IMR-90 (cell line): ENCODE measurements at regions not wholly inside any gene's neighbourhood (a gene's known extent, or its start where the extent isn't known, plus 50 kb on each side); places are given as distances from the start of the nearest gene placed in this dataset.

Experiments
- FOS ChIP-seq: fragments of 150-350 bp; IDR thresholded peaks from 2 replicates; pipeline ENCODE4 v1.6.1; 2016; ENCODE audit warnings: low read depth, low read length
- MAZ ChIP-seq: IDR thresholded peaks from 2 replicates; pipeline ENCODE4 v1.6.1; 2012; ENCODE audit warnings: low read depth, mild to moderate bottlenecking, low read length, improper control_type of control experiment, moderate library complexity, borderline replicate concordance
- POLR2A ChIP-seq: IDR thresholded peaks from 2 replicates; pipeline ENCODE4 v1.6.1; 2012; ENCODE audit warnings: mild to moderate bottlenecking, low read depth, low read length
- SMC3 ChIP-seq: fragments of 150-350 bp; IDR thresholded peaks from 2 replicates; pipeline ENCODE4 v1.6.1; 2016; ENCODE audit warnings: low read depth, mild to moderate bottlenecking, antibody characterized with exemption, low read length, moderate library complexity
- TF ChIP-seq, protein P1 (sequence below): conservative IDR thresholded peaks from 2 replicates; pipeline ENCODE4 v1.5.1; 2012; ENCODE audit warnings: mild to moderate bottlenecking, low read depth, low read length, improper control_type of control experiment

GRCh38 chr12:28742791-28743190 lies 406.3 kb upstream of the FAR2 start:
- TF ChIP-seq MAZ (no peak), SMC3 (no peak), FOS (no peak), POLR2A (no peak)
- TF ChIP-seq, protein P1, sequence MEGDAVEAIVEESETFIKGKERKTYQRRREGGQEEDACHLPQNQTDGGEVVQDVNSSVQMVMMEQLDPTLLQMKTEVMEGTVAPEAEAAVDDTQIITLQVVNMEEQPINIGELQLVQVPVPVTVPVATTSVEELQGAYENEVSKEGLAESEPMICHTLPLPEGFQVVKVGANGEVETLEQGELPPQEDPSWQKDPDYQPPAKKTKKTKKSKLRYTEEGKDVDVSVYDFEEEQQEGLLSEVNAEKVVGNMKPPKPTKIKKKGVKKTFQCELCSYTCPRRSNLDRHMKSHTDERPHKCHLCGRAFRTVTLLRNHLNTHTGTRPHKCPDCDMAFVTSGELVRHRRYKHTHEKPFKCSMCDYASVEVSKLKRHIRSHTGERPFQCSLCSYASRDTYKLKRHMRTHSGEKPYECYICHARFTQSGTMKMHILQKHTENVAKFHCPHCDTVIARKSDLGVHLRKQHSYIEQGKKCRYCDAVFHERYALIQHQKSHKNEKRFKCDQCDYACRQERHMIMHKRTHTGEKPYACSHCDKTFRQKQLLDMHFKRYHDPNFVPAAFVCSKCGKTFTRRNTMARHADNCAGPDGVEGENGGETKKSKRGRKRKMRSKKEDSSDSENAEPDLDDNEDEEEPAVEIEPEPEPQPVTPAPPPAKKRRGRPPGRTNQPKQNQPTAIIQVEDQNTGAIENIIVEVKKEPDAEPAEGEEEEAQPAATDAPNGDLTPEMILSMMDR: no peak
